ENCODE measurements at regions not wholly inside any gene's neighbourhood (a gene's known extent, or its start where the extent isn't known, plus 50 kb on each side); places are given as distances from the start of the nearest gene placed in this dataset.

DNA sequence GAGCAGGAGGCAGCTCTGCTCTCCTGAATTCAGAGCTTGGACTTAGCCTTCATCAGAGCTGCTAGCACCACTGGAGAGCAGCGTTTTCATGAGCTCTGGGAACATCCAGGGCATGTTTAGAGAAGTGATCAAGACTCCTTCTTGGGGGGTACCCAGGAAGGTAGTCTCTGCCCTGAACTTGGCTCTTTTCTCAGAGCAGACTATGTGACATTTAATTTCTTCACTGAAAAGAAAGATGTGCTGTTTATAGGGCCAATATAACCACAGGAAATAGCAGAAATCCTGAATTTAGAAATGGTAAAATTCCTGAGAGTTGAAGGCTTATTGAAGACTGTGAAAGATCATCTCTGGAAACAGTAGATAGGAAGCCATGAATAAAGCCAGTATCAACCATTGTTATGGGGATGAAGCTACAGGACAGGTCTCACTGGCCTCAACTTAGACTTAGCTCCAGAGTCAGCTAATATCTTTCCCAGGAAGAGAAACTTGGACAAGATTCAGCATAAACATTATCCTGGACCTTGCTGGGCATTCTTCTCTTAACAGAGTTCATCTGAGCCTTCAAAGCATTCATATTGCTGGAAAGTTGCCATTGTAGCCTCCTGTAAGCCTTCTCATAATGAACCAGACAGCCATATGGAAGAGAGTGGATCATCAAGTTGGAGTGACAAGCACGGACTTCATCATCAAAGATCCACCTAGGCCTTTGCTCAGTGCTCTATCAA, 386.6 kb upstream of the THBS1 start:
- peaks cover 14% of the 10 kb centered on the region for H3K27me3 Mint-ChIP-seq
- no peaks in the 10 kb centered on the region for H3K4me1 Mint-ChIP-seq
- H3K9me3 Mint-ChIP-seq, result no peaks in the 10 kb centered on the region
- no peak overlapping the region for H3K27ac Mint-ChIP-seq
- H3K36me3 Mint-ChIP-seq (ENCODE audit: low read depth), result no peaks in the 10 kb centered on the region
- ATAC-seq (replicated peaks), result no peak
- no peak overlapping the region for H3K4me3 Mint-ChIP-seq

DNA sequence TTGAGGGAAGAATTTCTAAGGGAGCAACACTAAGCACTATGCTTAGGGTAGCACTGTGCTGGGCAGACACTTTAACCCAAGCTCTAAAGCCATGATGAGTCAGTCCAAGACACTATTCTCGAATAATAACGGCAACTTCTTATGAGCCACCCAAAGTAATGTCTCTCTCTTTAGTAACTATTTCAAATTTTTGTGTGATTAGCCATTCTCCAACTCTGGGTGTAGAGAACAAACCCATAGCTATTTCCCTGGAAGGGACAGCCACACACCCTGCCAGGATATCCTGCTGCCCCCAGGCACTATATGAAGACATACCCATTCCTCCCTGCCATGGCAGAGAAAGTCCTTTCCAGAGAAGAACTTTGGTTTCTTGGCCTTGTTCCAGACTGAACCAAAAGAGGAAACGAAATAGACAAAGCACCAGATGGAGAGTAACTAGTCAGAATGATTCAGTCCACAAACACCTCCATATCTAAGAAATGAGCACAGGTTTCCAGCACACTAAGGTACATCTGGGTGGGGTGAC, 384.9 kb upstream of the THBS1 start:
- peaks cover 9% of the 10 kb centered on the region for H3K27me3 Mint-ChIP-seq
- no peak for ATAC-seq (replicated peaks)
- no peaks in the 10 kb centered on the region for H3K9me3 Mint-ChIP-seq
- no peak overlapping the region for H3K4me3 Mint-ChIP-seq
- no peak overlapping the region for H3K27ac Mint-ChIP-seq
- no peaks in the 10 kb centered on the region for H3K4me1 Mint-ChIP-seq
- no peaks in the 10 kb centered on the region for H3K36me3 Mint-ChIP-seq (ENCODE audit: low read depth)

- Mint-ChIP-seq H3K27me3 (peaks cover 4% of the 10 kb centered on the region), H3K4me3 (no peak overlapping the region), H3K27ac (no peak overlapping the region)
Measured at GRCh38 chr15:39198044-39199000, 382.6 kb upstream of the THBS1 start.

DNA sequence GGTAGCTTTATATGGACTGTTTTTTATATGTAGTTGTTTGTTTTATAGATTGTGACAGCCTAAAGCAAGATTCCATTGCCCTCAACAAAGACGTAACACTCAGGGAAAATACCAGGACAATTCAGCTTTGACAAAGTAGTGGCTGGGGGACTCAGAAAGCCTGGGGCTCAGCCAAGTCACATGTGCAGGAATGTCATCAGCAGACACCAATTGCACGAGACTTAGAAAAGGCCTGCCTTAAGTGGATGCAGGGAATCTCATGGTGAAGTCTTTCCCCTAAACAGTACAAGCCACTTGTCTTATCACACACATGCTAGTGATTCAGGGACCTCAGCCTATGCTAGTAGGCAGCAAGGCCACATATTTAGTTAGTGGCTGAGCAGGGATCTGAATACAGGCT, 381.8 kb upstream of the THBS1 start:
- ATAC-seq (replicated peaks), result no peak
- no peaks in the 10 kb centered on the region for H3K9me3 Mint-ChIP-seq
- H3K4me1 Mint-ChIP-seq, result no peaks in the 10 kb centered on the region

More at GRCh38 chr15:39198044-39199000, 382.6 kb upstream of the THBS1 start:
- H3K4me1 Mint-ChIP-seq, result no peaks in the 10 kb centered on the region
- no peaks in the 10 kb centered on the region for H3K36me3 Mint-ChIP-seq (ENCODE audit: low read depth)
- no peaks in the 10 kb centered on the region for H3K9me3 Mint-ChIP-seq
- ATAC-seq (replicated peaks), result no peak

GRCh38 chr15:39200586-39200985, 380.3 kb upstream of the THBS1 start:
- ATAC-seq (replicated peaks), result no peak
- no peaks in the 10 kb centered on the region for H3K9me3 Mint-ChIP-seq
- H3K27ac Mint-ChIP-seq, result no peak overlapping the region
- H3K4me3 Mint-ChIP-seq, result no peak overlapping the region
- no peaks in the 10 kb centered on the region for H3K36me3 Mint-ChIP-seq (ENCODE audit: low read depth)
- H3K27me3 Mint-ChIP-seq, result peaks cover 8% of the 10 kb centered on the region
- no peaks in the 10 kb centered on the region for H3K4me1 Mint-ChIP-seq

More for the DNA sequence above, 381.8 kb upstream of the THBS1 start:
- H3K4me3 Mint-ChIP-seq, result no peak overlapping the region
- H3K36me3 Mint-ChIP-seq (ENCODE audit: low read depth), result no peaks in the 10 kb centered on the region
- H3K27ac Mint-ChIP-seq, result no peak overlapping the region
- H3K27me3 Mint-ChIP-seq, result peaks cover 4% of the 10 kb centered on the region

DNA sequence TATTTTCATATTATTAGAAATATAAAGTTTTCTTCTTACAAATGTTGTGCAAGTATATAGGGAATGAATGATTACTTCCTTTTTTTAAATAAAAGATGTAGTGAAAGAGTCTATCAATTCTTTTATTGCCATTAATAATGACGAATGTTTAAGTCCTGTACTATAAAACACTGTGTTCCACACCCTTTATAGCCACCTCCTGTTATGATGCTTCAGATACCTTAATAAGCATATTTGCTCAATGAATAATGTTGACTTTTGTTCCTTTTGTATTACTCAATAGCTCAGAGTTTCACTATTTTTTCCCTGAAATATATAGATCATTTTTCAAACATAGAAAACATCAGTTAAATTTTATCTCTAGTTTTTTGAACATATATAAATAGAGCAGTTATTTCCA, 378.2 kb upstream of the THBS1 start:
- Mint-ChIP-seq H3K9me3 (no peaks in the 10 kb centered on the region), H3K36me3 (ENCODE audit: low read depth) (no peaks in the 10 kb centered on the region), H3K27me3 (peaks cover 8% of the 10 kb centered on the region), H3K4me1 (no peaks in the 10 kb centered on the region), H3K4me3 (no peak overlapping the region), H3K27ac (no peak overlapping the region)
- ATAC-seq (replicated peaks), result no peak

DNA sequence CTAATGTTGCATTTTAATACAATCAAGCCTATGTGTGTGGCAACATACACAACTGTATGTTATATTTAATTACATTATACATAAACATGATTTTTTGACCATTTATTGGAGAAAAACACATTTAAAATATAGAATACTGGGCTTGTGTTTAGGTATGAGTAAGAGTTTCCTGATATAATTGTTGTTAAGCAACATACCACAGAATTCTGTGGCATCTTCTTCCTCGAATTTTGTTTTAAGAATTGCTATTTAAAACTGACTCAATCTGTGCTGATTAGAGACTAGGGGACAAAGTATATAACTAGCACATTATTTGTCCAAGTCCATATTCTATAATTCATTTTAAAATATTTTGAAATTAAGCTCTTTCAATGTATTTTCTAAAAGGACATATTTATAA, 376.8 kb upstream of the THBS1 start:
- H3K9me3 Mint-ChIP-seq, result no peaks in the 10 kb centered on the region
- no peak overlapping the region for H3K27ac Mint-ChIP-seq
- no peak overlapping the region for H3K4me3 Mint-ChIP-seq
- no peaks in the 10 kb centered on the region for H3K36me3 Mint-ChIP-seq (ENCODE audit: low read depth)
- H3K4me1 Mint-ChIP-seq, result no peaks in the 10 kb centered on the region
- no peak for ATAC-seq (replicated peaks)
- peaks cover 8% of the 10 kb centered on the region for H3K27me3 Mint-ChIP-seq

DNA sequence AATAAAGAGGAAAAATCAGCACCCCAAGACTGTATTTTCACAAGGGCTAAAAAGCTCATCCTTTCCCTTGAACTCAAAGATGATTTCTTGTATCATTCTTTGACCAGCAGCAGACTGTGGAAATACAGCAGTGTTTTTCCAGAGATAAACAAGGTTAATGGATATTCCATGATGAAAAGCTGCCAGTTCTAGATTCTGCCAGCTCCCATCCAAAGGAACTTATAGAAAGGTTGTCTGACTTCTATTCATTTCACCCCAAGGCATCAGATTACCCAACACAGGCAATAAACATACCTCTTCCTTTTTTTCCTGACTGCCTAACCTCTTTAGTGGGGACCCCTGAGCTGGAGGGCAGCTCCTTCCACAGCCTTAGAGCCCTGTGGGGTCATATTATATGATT, 375.8 kb upstream of the THBS1 start:
- no peak for ATAC-seq (replicated peaks)
- Mint-ChIP-seq H3K4me3 (no peak overlapping the region), H3K4me1 (no peaks in the 10 kb centered on the region), H3K27ac (no peak overlapping the region), H3K9me3 (no peaks in the 10 kb centered on the region), H3K27me3 (peaks cover 8% of the 10 kb centered on the region), H3K36me3 (ENCODE audit: low read depth) (no peaks in the 10 kb centered on the region)

GRCh38 chr15:39205506-39206371, 375.1 kb upstream of the THBS1 start:
- Mint-ChIP-seq H3K36me3 (ENCODE audit: low read depth) (no peaks in the 10 kb centered on the region), H3K4me1 (no peaks in the 10 kb centered on the region), H3K4me3 (no peak overlapping the region), H3K27ac (no peak overlapping the region), H3K27me3 (peaks cover 12% of the 10 kb centered on the region), H3K9me3 (no peaks in the 10 kb centered on the region)
- ATAC-seq (replicated peaks), result no peak

GRCh38 chr15:39207532-39208115, 373.3 kb upstream of the THBS1 start:
- Mint-ChIP-seq H3K36me3 (ENCODE audit: low read depth) (no peaks in the 10 kb centered on the region), H3K4me1 (no peaks in the 10 kb centered on the region), H3K9me3 (peaks cover 5% of the 10 kb centered on the region)

GRCh38 chr15:39208187-39208586, 372.7 kb upstream of the THBS1 start:
- Mint-ChIP-seq H3K36me3 (ENCODE audit: low read depth) (no peaks in the 10 kb centered on the region), H3K9me3 (peaks cover 5% of the 10 kb centered on the region), H3K27me3 (peaks cover 24% of the 10 kb centered on the region), H3K4me3 (no peak overlapping the region), H3K27ac (no peak overlapping the region), H3K4me1 (no peaks in the 10 kb centered on the region)
- no peak for ATAC-seq (replicated peaks)

More at GRCh38 chr15:39207532-39208115, 373.3 kb upstream of the THBS1 start:
- ATAC-seq (replicated peaks), result no peak
- H3K27me3 Mint-ChIP-seq, result peaks cover 23% of the 10 kb centered on the region
- H3K27ac Mint-ChIP-seq, result no peak overlapping the region
- H3K4me3 Mint-ChIP-seq, result no peak overlapping the region

DNA sequence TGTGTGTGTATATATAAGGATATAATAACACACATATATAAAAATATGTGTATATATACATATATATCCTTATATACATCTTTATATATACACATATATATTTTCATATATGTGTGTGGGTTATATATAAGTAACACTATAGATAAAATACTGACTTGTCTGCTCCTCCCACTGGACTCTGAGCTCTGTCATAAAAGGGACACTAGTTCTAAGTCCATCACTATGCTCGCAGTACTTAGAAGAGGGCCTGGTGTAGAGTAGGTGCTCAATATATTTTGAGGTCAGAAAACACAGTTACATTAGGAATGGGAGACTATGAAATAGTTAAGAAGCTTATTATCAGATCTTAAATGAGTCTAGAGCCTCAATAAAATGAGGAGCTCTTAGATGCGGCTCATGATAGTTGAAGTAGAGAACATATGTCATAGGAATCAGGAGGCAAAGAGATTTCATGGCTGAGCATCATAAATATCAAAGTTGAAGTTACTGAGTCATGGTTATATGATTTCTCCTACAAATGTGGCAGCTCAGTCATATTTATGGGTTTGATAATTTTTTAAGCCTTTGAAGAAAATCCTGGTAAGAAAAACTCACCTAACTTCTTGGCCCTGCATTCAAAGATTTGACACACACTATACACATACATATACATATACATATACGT, 371.2 kb upstream of the THBS1 start:
- no peak for ATAC-seq (replicated peaks)
- H3K9me3 Mint-ChIP-seq, result peaks cover 5% of the 10 kb centered on the region
- no peak overlapping the region for H3K4me3 Mint-ChIP-seq
- H3K4me1 Mint-ChIP-seq, result no peaks in the 10 kb centered on the region
- H3K27ac Mint-ChIP-seq, result no peak overlapping the region
- H3K36me3 Mint-ChIP-seq (ENCODE audit: low read depth), result no peaks in the 10 kb centered on the region
- H3K27me3 Mint-ChIP-seq, result peaks cover 29% of the 10 kb centered on the region

GRCh38 chr15:39211108-39211979, 369.5 kb upstream of the THBS1 start:
- peaks cover 5% of the 10 kb centered on the region for H3K9me3 Mint-ChIP-seq
- no peaks in the 10 kb centered on the region for H3K4me1 Mint-ChIP-seq
- ATAC-seq (replicated peaks), result no peak
- H3K27ac Mint-ChIP-seq, result no peak overlapping the region
- no peaks in the 10 kb centered on the region for H3K36me3 Mint-ChIP-seq (ENCODE audit: low read depth)
- peaks cover 33% of the 10 kb centered on the region for H3K27me3 Mint-ChIP-seq
- no peak overlapping the region for H3K4me3 Mint-ChIP-seq
